H1 (cell line): ENCODE measurements at regions not wholly inside any gene's neighbourhood (a gene's known extent, or its start where the extent isn't known, plus 50 kb on each side); places are given as distances from the start of the nearest gene placed in this dataset.
A peak's percentile ranks its signal among the peaks of the same experiment; 100 is the strongest.

Experiments used
- CTCF ChIA-PET: fragments of 300-600 bp; sonication (Branson Sonifier 250); formaldehyde crosslinking; loops from one replicate; lab custom pipeline; 2021; ENCODE audit not compliant: partially characterized antibody; lab: Charles Lee
- POLR2A ChIA-PET: fragments of 300-600 bp; sonication (Branson Sonifier 250); formaldehyde crosslinking; loops from one replicate; lab custom pipeline; 2021; ENCODE audit warnings: inconsistent platforms; ENCODE audit not compliant: partially characterized antibody; lab: Charles Lee
- DNase-seq, 2 experiments: peaks; one replicate each; pipeline versions ENCODE4 v3.0.0 to v3.0.0-alpha.2; 2010 to 2022; ENCODE audit warnings: low spot score in 2 of 2, low read depth in 1 of 2, mixed read lengths in 1 of 2
- FAIRE-seq: peaks from 2 replicates; lab custom pipeline; 2011; peaks lifted over from hg19 to GRCh38; lab: Jason Lieb, UNC
- H2AFZ ChIP-seq: 2 replicates; pipeline ENCODE4 v1.8.1; 2012; ENCODE audit warnings: low read length, inconsistent platforms
- H2AK5ac ChIP-seq: 2 replicates; pipeline ENCODE4 v1.6.1; 2013; ENCODE audit warnings: low read depth, low read length
- H2BK120ac ChIP-seq: replicated peaks from 2 replicates; pipeline ENCODE3; 2013; ENCODE audit warnings: low read depth, low read length, inconsistent platforms
- H2BK12ac ChIP-seq: 2 replicates; pipeline ENCODE4 v1.6.1; 2013; ENCODE audit warnings: low read depth, low read length
- H2BK15ac ChIP-seq: 2 replicates; pipeline ENCODE4 v1.6.1; 2013; ENCODE audit warnings: low read length
- H2BK20ac ChIP-seq: 2 replicates; pipeline ENCODE4 v1.6.1; 2013; ENCODE audit warnings: low read length
- H2BK5ac ChIP-seq: 2 replicates; pipeline ENCODE4 v1.6.1; 2013; ENCODE audit warnings: low read depth, low read length
- H3K14ac ChIP-seq: 2 replicates; pipeline ENCODE4 v1.6.1; 2013; ENCODE audit warnings: inconsistent platforms; ENCODE audit not compliant: insufficient read length
- H3K18ac ChIP-seq: 2 replicates; pipeline ENCODE4 v1.6.1; 2013; ENCODE audit warnings: low read length; ENCODE audit errors: extremely low read depth
- H3K23ac ChIP-seq: 2 replicates; pipeline ENCODE4 v1.6.1; 2013; ENCODE audit warnings: inconsistent platforms; ENCODE audit not compliant: insufficient read length
- H3K23me2 ChIP-seq: 2 replicates; pipeline ENCODE4 v1.6.1; 2013; ENCODE audit warnings: low read depth, low read length
- H3K27ac ChIP-seq: 2 replicates; pipeline ENCODE4 v1.6.1; 2011; ENCODE audit warnings: low read depth, low read length, inconsistent platforms
- H3K27me3 ChIP-seq, 4 experiments: replicated peaks in 1 of 4; 1 replicate in 1 of 4; 2 replicates in 3 of 4; pipeline versions ENCODE4 v1.6.1 to v1.8.1; 2011 to 2013; ENCODE audit warnings: low read length in 3 of 4, mild to moderate bottlenecking in 3 of 4, inconsistent platforms in 2 of 4, mixed read lengths in 2 of 4, moderate library complexity in 1 of 4; ENCODE audit not compliant: control insufficient read depth in 3 of 4, insufficient read depth in 3 of 4; ENCODE audit errors: extremely low read depth in 1 of 4
- H3K36me3 ChIP-seq, 4 experiments: 2 replicates each; pipeline versions ENCODE4 v1.6.1 to v1.8.1; 2011 to 2013; ENCODE audit warnings: mild to moderate bottlenecking in 4 of 4, low read length in 3 of 4, moderate library complexity in 2 of 4, control low read depth in 1 of 4, inconsistent platforms in 1 of 4; ENCODE audit not compliant: insufficient read depth in 4 of 4, control insufficient read depth in 2 of 4
- H3K4ac ChIP-seq: replicated peaks from 2 replicates; pipeline ENCODE3; 2013; ENCODE audit warnings: low read length, low read depth, mixed read lengths, inconsistent platforms; ENCODE audit not compliant: insufficient read length
- H3K4me1 ChIP-seq, 4 experiments: replicated peaks in 1 of 4; 1 replicate in 1 of 4; 2 replicates in 3 of 4; pipeline versions ENCODE4 v1.6.1 to v1.8.1; 2011 to 2013; ENCODE audit warnings: low read length in 3 of 4, inconsistent platforms in 2 of 4, mixed read lengths in 1 of 4; ENCODE audit not compliant: insufficient read depth in 4 of 4, control insufficient read depth in 3 of 4
- H3K4me2 ChIP-seq, 2 experiments: 2 replicates each; pipeline versions ENCODE4 v1.6.1 to v1.8.1; 2011 to 2013; ENCODE audit warnings: low read depth in 2 of 2, low read length in 2 of 2, control low read depth in 1 of 2, inconsistent platforms in 1 of 2, mild to moderate bottlenecking in 1 of 2; ENCODE audit not compliant: insufficient read depth in 1 of 2
- H3K4me3 ChIP-seq, 4 experiments: fragments of 200-600, 300-600 bp in 1 of 4; sonication (generic), shearing (Covaris generic), sonication (Bioruptor Twin) in 1 of 4; 2 replicates each; pipeline versions ENCODE4 v1.5.1 to v1.8.1; 2011 to 2016; ENCODE audit warnings: low read length in 4 of 4, low read depth in 3 of 4, control low read depth in 2 of 4, inconsistent platforms in 2 of 4, mild to moderate bottlenecking in 2 of 4, mixed read lengths in 1 of 4, moderate library complexity in 1 of 4; ENCODE audit not compliant: insufficient read depth in 2 of 4; ENCODE audit errors: extremely low read depth in 1 of 4
- H3K56ac ChIP-seq: replicated peaks from 2 replicates; pipeline ENCODE3; 2013; ENCODE audit warnings: low read depth, mild to moderate bottlenecking, mixed read lengths, low read length, inconsistent platforms; ENCODE audit not compliant: insufficient read length
- H3K79me1 ChIP-seq: 2 replicates; pipeline ENCODE4 v1.6.1; 2013; ENCODE audit warnings: low read depth, low read length, control low read depth
- H3K79me2 ChIP-seq, 2 experiments: 2 replicates each; pipeline versions ENCODE4 v1.6.1 to v1.8.1; 2012 to 2013; ENCODE audit warnings: low read length in 2 of 2, mild to moderate bottlenecking in 2 of 2, inconsistent platforms in 1 of 2; ENCODE audit not compliant: insufficient read depth in 2 of 2, control insufficient read depth in 1 of 2
- H3K9ac ChIP-seq, 4 experiments: replicated peaks in 1 of 4; 1 replicate in 1 of 4; 2 replicates in 3 of 4; pipeline versions ENCODE4 v1.6.1 to v1.8.1; 2011 to 2013; ENCODE audit warnings: low read depth in 3 of 4, low read length in 3 of 4, control low read depth in 2 of 4, mild to moderate bottlenecking in 2 of 4, moderate library complexity in 2 of 4, inconsistent platforms in 1 of 4; ENCODE audit errors: extremely low read depth in 1 of 4
- H3K9me3 ChIP-seq, 2 experiments: 2 replicates each; pipeline versions ENCODE4 v1.6.1 to v1.8.1; 2012 to 2013; ENCODE audit warnings: mild to moderate bottlenecking in 2 of 2, moderate library complexity in 2 of 2, control low read depth in 1 of 2, inconsistent platforms in 1 of 2, low read depth in 1 of 2, low read length in 1 of 2, mixed read lengths in 1 of 2; ENCODE audit not compliant: insufficient read depth in 2 of 2
- H4K20me1 ChIP-seq, 2 experiments: replicated peaks in 1 of 2; 2 replicates each; pipeline versions ENCODE3 to v1.8.1; 2011 to 2013; ENCODE audit warnings: inconsistent platforms in 2 of 2, low read length in 2 of 2, mild to moderate bottlenecking in 1 of 2; ENCODE audit not compliant: insufficient read depth in 2 of 2, control insufficient read depth in 1 of 2
- H4K5ac ChIP-seq: 2 replicates; pipeline ENCODE4 v1.6.1; 2013; ENCODE audit warnings: low read length, low read depth, mixed read lengths, inconsistent platforms; ENCODE audit not compliant: insufficient read length
- H4K8ac ChIP-seq: 2 replicates; pipeline ENCODE4 v1.8.0; 2013; ENCODE audit warnings: mild to moderate bottlenecking, moderate library complexity, low read length, inconsistent platforms; ENCODE audit not compliant: insufficient read depth; ENCODE audit errors: extremely low read depth
- H4K91ac ChIP-seq: replicated peaks from 2 replicates; pipeline ENCODE3; 2013; ENCODE audit warnings: low read length, mixed read lengths, inconsistent platforms; ENCODE audit not compliant: insufficient read length
- GABPA ChIP-seq: IDR thresholded peaks from 2 replicates; pipeline ENCODE4 v1.6.1; 2011; ENCODE audit warnings: mild to moderate bottlenecking, low read length, moderate library complexity, borderline replicate concordance; ENCODE audit not compliant: insufficient read depth
- PHF8 ChIP-seq: fragments of 200-600 bp; sonication (generic); conservative IDR thresholded peaks from 2 replicates; pipeline ENCODE4 v1.7.1; 2012; ENCODE audit warnings: low read depth, mild to moderate bottlenecking, inconsistent platforms, low read length, moderate library complexity
- POLR2AphosphoS5 ChIP-seq: IDR thresholded peaks from 2 replicates; pipeline ENCODE4 v1.6.1; 2011; ENCODE audit warnings: low read depth, low read length
- SUZ12 ChIP-seq: fragments of 200-600 bp; sonication (generic); IDR thresholded peaks from 2 replicates; pipeline ENCODE4 v1.6.1; 2012; ENCODE audit warnings: mild to moderate bottlenecking, inconsistent platforms, low read length, moderate library complexity, mixed read lengths
- WGBS, 2 experiments: shearing (Covaris generic) in 1 of 2; methylation state at CpG; one replicate each; pipeline versions ENCODE4 v1.1.6 to v1.1.7; 2013 to 2015; ENCODE audit warnings: low lambda C conversion rate in 2 of 2, mixed read lengths in 2 of 2, inconsistent platforms in 1 of 2, low coverage in 1 of 2, missing lambda C conversion rate in 1 of 2; ENCODE audit not compliant: insufficient replicate concordance in 2 of 2, insufficient coverage in 1 of 2, insufficient read length in 1 of 2; ENCODE audit errors: extremely low coverage in 1 of 2, missing lambda C conversion rate in 1 of 2; 5-methylcytosine and 5-hydroxymethylcytosine counted together

DNA sequence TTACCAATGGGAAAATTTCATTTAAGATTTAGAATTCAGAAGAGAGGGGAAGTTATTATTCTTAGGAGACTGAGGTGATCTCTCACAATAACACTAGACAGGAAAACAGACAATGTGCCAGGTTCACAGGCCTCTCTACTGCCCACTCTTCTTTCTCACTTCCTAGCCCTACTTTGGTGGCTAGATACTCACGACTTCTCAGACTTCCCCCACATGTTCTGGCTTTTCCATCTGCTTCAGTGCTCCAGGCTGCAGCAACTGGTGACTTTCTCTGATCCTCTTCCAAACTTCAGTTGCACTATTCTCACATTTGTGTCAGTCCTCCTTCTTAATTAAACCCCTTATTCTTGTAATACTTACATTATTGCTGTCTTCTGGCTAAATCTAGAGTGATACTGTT lies 208.7 kb upstream of the KCTD3 start:
- Histone ChIP-seq H2BK120ac (no peak overlapping the region), H3K4me2 (no peak overlapping the region), H4K5ac (no peak overlapping the region), H3K27ac (no peak overlapping the region), H4K20me1 (no peaks in the 10 kb centered on the region), H3K23ac (no peak overlapping the region), H3K9me3 (no peaks in the 10 kb centered on the region), H2BK12ac (no peak overlapping the region), H4K8ac (no peak overlapping the region), H2BK20ac (0 out of 2 replicates have a peak overlapping the region, but pooled peaks have one; percentile 35), H2AFZ (no peak overlapping the region; the same call in 1 of the 2 replicates), H3K4me1 (no peaks in the 10 kb centered on the region), H2BK15ac (no peak overlapping the region), H3K4me3 (no peak overlapping the region), H3K14ac (no peak overlapping the region), H2AK5ac (no peak overlapping the region), H3K27me3 (no peaks in the 10 kb centered on the region), H3K4ac (no peak overlapping the region), H3K79me1 (no peaks in the 10 kb centered on the region), H4K91ac (no peak overlapping the region), H3K79me2 (no peaks in the 10 kb centered on the region), H3K23me2 (no peaks in the 10 kb centered on the region), H2BK5ac (no peak overlapping the region), H3K36me3 (no peaks in the 10 kb centered on the region), H3K9ac (no peak overlapping the region), H3K56ac (no peak overlapping the region), H3K18ac (no peak overlapping the region)
- ChIA-PET POLR2A (no interaction called here), CTCF (interaction anchor here (0.5 kb wide), 1 partner anchor 534 kb away, joined by 3 read pairs; no protein-coding TSS in a partner anchor)
- DNase-seq = no peak
- TF ChIP-seq POLR2AphosphoS5 = no peak
- TF ChIP-seq PHF8 = no peak
- no peak for TF ChIP-seq GABPA
- no peak for TF ChIP-seq SUZ12
- 89% methylated on average over 1 of the region's 1 CpG; no CpG with 5 or more reads in 1 of the 2 experiments for WGBS, 2 experiments
- no peak for FAIRE-seq
